ENCODE measurements at regions not wholly inside any gene's neighbourhood (a gene's known extent, or its start where the extent isn't known, plus 50 kb on each side); places are given as distances from the start of the nearest gene placed in this dataset.

DNA sequence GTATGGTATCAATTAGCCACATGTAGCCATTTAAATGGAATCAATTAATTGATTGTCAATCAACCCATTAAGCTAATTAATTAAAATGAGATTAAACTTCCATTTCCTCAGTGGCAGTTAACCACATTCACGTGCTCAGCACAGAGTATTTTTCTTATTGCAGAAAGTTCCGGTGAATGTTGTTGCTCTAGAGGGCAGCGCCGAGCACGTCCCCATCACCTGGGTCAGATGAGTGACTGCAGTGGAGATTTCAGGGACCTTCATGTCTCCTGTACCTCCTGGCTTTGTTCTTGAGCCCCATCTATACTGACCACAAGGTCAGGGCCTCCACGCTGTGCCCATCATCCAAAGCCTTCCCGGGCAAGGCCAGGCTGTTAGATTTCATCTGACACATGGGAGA is 168.8 kb upstream of the MKI67 start:
- Histone ChIP-seq H3K4me1 (ENCODE audit: insufficient read depth, low read length) (no peaks in the 10 kb centered on the region), H3K27me3 (ENCODE audit: low read length) (no peaks in the 10 kb centered on the region), H3K79me2 (ENCODE audit: low read length) (no peaks in the 10 kb centered on the region), H3K9me2 (replicated peaks; ENCODE audit: low read length) (no peaks in the 10 kb centered on the region), H2AFZ (ENCODE audit: low read length) (no peak overlapping the region), H4K20me1 (ENCODE audit: low read length) (no peaks in the 10 kb centered on the region), H3K27ac (ENCODE audit: low read length) (no peak overlapping the region), H3K9me3 (ENCODE audit: low read length) (no peaks in the 10 kb centered on the region), H3F3A (ENCODE audit: low read length, unreplicated experiment) (no peaks in the 10 kb centered on the region), H3K4me2 (ENCODE audit: low read length) (no peak overlapping the region), H3K4me3 (ENCODE audit: low read length) (no peak overlapping the region), H3K9ac (ENCODE audit: low read length) (no peak overlapping the region), H3K36me3 (ENCODE audit: low read depth, low read length) (no peaks in the 10 kb centered on the region)
- no TSS peak for BruUV-seq (replicated peaks)
- CTCF ChIA-PET, result no interaction called here
- intact Hi-C loops (cut with micrococcal nuclease), result no loop called here
- ATAC-seq, result no peak
- DNase-seq, result no peak
- POLR2A ChIA-PET (ENCODE audit: unreplicated experiment), result no interaction called here
- TF ChIP-seq EZH2phosphoT487 (IDR thresholded peaks at IDR 0.05; ENCODE audit: borderline replicate concordance, low read length), result no peak

DNA sequence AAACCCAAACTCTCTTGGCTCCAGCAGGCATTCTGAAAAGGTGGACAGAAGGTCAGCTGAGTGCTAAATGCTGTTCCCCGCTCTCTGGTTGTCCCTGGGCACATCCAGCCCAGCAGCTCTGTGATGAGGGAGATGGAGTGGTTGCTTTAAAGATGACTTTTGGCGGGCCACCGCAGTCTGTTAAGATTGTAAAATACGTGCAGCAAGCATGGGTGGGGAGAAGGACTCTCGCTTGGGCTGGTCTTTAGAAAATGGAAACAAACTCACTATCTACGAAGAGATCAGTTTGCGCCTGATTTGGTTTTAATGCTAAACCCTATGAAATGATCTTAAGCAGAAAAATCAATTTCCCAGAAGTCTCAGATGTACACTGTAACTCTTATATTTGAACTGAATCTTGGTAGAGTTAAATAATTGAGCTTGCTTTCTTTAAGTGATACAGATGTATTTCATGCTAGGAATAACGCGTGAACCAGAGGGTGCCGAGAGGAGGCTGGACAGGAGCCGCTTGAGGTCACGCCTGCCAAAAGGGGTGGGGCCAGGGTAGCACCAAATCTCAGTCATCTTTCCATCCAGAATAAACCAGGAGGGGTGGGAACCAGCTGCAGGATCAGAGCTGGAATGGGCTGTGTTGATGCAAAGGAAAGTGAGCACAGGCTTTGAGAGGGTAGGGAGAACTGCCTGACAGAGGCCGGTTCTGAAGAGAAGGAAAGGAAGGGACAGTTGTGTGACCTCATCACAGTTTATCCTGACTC is 170.2 kb upstream of the MKI67 start:
- intact Hi-C loops (cut with micrococcal nuclease), result no loop called here
- Histone ChIP-seq H3K4me3 (ENCODE audit: low read length) (no peak overlapping the region), H3K4me1 (ENCODE audit: insufficient read depth, low read length) (no peaks in the 10 kb centered on the region), H2AFZ (ENCODE audit: low read length) (no peak overlapping the region), H3K27ac (ENCODE audit: low read length) (no peak overlapping the region), H3K27me3 (ENCODE audit: low read length) (no peaks in the 10 kb centered on the region), H3K36me3 (ENCODE audit: low read depth, low read length) (no peaks in the 10 kb centered on the region), H3F3A (ENCODE audit: low read length, unreplicated experiment) (no peaks in the 10 kb centered on the region), H4K20me1 (ENCODE audit: low read length) (no peaks in the 10 kb centered on the region), H3K9me3 (ENCODE audit: low read length) (no peaks in the 10 kb centered on the region), H3K79me2 (ENCODE audit: low read length) (no peaks in the 10 kb centered on the region), H3K4me2 (ENCODE audit: low read length) (no peak overlapping the region), H3K9ac (ENCODE audit: low read length) (no peak overlapping the region), H3K9me2 (replicated peaks; ENCODE audit: low read length) (no peaks in the 10 kb centered on the region)
- no peak for TF ChIP-seq EZH2 (IDR thresholded peaks at IDR 0.05; ENCODE audit: low read length, unreplicated experiment)
- no peak for TF ChIP-seq EZH2phosphoT487 (IDR thresholded peaks at IDR 0.05; ENCODE audit: borderline replicate concordance, low read length)
- TF ChIP-seq, protein P1, sequence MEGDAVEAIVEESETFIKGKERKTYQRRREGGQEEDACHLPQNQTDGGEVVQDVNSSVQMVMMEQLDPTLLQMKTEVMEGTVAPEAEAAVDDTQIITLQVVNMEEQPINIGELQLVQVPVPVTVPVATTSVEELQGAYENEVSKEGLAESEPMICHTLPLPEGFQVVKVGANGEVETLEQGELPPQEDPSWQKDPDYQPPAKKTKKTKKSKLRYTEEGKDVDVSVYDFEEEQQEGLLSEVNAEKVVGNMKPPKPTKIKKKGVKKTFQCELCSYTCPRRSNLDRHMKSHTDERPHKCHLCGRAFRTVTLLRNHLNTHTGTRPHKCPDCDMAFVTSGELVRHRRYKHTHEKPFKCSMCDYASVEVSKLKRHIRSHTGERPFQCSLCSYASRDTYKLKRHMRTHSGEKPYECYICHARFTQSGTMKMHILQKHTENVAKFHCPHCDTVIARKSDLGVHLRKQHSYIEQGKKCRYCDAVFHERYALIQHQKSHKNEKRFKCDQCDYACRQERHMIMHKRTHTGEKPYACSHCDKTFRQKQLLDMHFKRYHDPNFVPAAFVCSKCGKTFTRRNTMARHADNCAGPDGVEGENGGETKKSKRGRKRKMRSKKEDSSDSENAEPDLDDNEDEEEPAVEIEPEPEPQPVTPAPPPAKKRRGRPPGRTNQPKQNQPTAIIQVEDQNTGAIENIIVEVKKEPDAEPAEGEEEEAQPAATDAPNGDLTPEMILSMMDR (conservative IDR thresholded peaks at IDR 0.05; ENCODE audit: low read depth, low read length), result no peak
- no peak for ATAC-seq
- no peak for DNase-seq
- no TSS peak for BruUV-seq (replicated peaks)
- CTCF ChIA-PET, result no interaction called here
- POLR2A ChIA-PET (ENCODE audit: unreplicated experiment), result no interaction called here

GRCh38 chr10:128297709-128298378 is 171.6 kb upstream of the MKI67 start:
- ChIA-PET CTCF (no interaction called here), POLR2A (ENCODE audit: unreplicated experiment) (no interaction called here)
- Histone ChIP-seq H3K9me2 (replicated peaks; ENCODE audit: low read length) (no peaks in the 10 kb centered on the region), H3K27ac (ENCODE audit: low read length) (no peak overlapping the region), H3K36me3 (ENCODE audit: low read depth, low read length) (no peaks in the 10 kb centered on the region), H3K4me3 (ENCODE audit: low read length) (no peak overlapping the region), H3K27me3 (ENCODE audit: low read length) (no peaks in the 10 kb centered on the region), H2AFZ (ENCODE audit: low read length) (no peak overlapping the region), H3K4me2 (ENCODE audit: low read length) (no peak overlapping the region), H3K4me1 (ENCODE audit: insufficient read depth, low read length) (no peaks in the 10 kb centered on the region), H3K9ac (ENCODE audit: low read length) (no peak overlapping the region), H3K9me3 (ENCODE audit: low read length) (no peaks in the 10 kb centered on the region), H3F3A (ENCODE audit: low read length, unreplicated experiment) (no peaks in the 10 kb centered on the region), H4K20me1 (ENCODE audit: low read length) (no peaks in the 10 kb centered on the region), H3K79me2 (ENCODE audit: low read length) (no peaks in the 10 kb centered on the region)
- TF ChIP-seq EZH2 (IDR thresholded peaks at IDR 0.05; ENCODE audit: low read length, unreplicated experiment), result no peak
- TF ChIP-seq EZH2phosphoT487 (IDR thresholded peaks at IDR 0.05; ENCODE audit: borderline replicate concordance, low read length), result no peak
- TF ChIP-seq, protein P1 (conservative IDR thresholded peaks at IDR 0.05; ENCODE audit: low read depth, low read length), result no peak
- BruUV-seq (replicated peaks), result no TSS peak
- DNase-seq, result no peak
- no peak for ATAC-seq
- intact Hi-C loops (cut with micrococcal nuclease), result no loop called here

Measured in PC-3 (cell line).